HG02885 (cell line): ENCODE measurements at regions not wholly inside any gene's neighbourhood (a gene's known extent, or its start where the extent isn't known, plus 50 kb on each side); places are given as distances from the start of the nearest gene placed in this dataset.

ENCODE experiments used
- ATAC-seq: cut with Tn5 transposase; IDR thresholded peaks from one replicate; pipeline ENCODE4 v1.9.1; 2021; ENCODE audit warnings: mild to moderate bottlenecking; ENCODE audit not compliant: unreplicated experiment, poor library complexity

DNA sequence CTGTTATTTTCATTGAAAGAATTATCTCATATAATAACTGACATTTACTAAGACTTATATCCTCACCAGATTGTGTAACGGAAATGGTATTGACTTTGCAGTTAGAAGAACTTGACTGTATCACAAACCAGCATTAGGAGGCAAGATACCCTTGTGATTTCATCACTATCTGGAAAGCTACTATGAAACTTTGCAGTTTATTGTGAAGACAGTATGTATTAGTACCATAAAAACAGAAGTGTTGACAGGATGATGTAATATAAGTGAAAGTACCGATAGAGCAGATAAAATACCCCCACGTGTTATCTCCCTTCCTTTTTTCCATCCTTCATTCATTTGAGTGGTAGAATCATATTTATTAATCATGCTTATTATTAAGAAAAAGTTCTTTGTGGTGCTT, 365.7 kb upstream of the KLHL1 start:
- no peak for ATAC-seq

DNA sequence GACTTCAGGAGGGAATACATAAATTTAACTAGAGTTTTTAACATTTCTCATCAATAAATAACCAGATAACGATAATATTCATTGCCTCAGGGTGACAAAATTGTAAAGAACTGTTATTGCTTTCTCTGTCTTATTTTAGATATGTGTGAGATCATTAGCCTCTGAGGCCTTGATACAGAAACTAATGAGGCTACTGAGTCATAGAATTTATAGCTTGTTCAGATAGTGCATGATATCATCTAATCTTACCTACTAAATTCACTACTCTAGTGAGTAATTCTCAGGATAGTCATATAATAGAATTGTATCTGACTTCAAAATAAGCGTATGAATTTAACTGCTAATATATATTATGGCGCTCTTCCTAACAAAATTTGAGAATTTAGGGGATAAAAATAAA, 360.8 kb upstream of the KLHL1 start:
- no peak for ATAC-seq

DNA sequence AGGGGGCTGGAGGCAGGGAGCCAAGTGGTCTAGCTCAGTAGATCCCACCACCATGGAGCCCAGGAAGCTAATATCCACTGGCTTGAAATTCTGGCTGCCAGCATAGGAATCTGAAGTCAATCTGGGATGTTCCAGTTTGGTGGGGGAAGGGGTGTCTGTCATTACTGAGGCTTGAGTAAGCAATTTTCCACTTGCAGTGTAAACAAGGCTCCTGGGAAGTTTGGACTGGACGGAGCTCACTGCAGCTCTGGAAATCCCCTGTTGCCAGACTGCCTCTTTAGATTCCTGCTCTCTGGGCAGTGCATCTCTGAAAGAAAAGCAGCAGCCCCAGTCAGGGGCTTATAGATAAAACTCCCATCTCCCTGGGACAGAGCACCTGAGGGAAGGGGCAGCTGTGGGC, 349.2 kb upstream of the KLHL1 start:
- ATAC-seq: no peak

DNA sequence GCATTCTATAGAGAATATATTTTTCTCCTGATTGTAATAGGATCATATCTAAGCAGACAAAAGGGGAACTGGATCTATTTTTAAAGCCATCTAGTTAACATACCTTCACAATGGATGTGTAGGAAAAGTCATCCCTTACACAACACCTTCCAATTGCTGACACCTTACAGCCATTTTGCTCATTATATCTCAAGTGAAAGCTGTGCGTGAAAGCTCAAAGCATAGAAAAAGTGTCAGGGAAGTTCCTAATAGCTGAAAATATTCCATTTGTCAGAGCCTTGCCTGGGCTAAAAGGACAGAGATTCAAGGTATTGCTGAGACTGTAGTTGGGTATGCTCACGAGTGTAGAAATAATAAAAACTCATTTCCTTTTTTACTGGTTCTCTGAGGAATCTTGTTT, 340.6 kb upstream of the KLHL1 start:
- no peak for ATAC-seq

DNA sequence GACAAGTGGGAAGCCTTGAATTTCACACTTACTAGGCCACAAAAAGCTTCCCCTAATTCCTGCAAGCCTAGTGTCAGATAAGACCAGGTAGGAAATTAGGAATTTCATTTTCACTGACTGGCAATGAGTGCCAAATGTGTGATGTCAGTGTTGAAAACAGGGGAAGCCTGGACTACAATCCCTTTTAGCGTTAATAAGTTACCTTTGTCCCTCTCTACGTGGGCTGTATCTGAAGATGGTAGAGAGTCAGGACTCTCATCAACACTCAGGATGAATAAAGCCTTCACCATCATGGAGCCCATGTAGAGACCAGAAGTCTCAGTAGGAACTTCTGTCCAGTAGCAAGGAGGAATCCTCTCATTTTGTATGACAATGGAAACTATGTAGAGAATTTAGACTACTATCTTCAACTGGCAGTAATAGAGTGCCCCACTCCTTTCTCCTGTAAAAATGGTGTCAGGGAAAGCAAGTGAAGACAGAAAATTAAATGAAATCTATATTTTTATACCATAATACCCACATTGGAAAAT, 324.1 kb upstream of the KLHL1 start:
- ATAC-seq: no peak

DNA sequence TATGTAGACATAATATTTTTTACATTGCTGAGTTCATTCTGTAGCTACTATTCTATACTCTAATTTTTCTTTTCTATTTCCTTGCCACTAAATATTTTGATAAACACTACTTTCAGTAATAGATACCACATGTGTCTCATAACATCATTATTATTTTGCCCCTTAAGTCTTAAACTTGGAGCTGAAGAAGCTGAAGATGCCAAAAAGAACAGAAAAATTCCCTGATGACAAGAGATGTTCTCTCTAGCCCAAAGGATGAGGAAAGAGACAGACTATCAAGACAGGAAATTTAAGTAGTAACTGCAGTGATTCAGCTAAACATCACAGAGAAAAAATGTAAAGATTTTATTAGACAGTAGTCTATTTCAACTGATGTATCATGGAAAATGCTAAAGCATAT, 322.0 kb upstream of the KLHL1 start:
- ATAC-seq: no peak

DNA sequence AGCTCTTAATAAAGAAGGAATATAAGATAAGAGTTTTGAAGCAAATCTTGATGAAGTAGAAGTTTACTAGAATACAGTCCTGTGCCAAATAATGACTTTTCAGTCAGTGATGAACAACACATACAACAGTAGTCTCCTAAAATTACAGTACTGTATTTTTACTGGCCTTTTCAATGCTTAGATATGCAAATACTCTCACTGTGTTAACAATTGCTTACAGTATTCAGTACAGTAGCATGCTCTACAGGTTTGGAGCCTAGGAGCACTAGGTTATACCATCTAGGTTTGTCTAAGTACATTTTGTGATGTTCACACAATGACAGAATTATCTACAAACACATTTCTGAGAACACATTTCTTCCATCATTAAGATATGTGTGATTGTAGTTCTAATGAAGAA, 316.7 kb upstream of the KLHL1 start:
- no peak for ATAC-seq

DNA sequence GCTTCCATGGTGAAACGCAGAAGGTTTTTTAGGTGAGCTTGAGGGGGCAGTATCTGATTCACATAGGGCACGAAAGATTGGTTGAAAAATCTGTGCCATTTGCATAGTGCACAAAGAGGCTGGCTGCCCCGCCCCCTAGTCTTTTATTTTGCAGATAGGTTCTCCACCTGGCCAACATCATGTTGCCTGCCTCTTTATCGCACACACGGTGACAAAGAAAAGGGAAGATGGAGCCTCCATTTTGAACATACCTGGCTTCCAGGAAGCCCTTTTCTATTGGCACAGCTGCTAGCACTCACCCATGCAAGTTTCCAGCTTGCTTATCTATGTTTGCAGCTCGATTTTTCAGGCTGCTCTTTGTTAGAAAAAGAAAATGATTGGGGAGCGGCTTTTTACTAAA, 316.2 kb upstream of the KLHL1 start:
- no peak for ATAC-seq

DNA sequence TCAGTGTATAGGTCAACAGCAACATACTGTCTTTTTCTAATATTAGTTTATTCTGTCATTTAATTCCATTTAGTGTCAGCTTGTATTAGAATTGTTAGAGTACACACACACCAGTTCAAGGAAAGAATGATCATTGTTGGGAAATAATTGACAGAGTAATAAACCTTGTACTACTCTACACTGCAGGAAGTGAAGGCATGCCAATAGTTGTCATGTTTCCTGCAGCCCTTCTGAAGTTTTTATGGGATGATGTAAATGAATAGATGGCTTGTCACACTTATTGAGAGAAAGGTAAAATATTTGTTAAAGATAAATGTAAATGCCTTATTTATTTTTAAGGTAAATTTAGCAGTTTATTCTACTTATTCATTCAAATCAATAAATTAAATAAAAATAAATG, 306.9 kb upstream of the KLHL1 start:
- ATAC-seq: no peak

DNA sequence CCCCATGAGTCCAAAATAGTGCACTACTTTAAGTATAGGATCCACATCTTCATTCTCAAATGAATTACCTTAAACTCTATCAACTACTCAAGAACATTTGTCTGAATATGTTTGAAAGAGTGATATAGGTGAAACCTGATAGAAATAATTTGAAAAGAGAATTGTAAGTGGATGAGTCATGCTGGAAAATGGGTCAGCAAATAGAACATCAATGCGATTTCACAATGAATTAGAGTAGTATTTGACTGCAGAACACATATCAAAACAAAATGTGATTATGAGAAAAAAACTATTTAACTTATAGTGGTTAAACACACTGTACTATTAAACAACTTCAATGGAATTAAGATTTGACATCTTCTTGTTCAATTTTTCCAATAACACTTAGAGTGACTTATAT, 300.6 kb upstream of the KLHL1 start:
- no peak for ATAC-seq

DNA sequence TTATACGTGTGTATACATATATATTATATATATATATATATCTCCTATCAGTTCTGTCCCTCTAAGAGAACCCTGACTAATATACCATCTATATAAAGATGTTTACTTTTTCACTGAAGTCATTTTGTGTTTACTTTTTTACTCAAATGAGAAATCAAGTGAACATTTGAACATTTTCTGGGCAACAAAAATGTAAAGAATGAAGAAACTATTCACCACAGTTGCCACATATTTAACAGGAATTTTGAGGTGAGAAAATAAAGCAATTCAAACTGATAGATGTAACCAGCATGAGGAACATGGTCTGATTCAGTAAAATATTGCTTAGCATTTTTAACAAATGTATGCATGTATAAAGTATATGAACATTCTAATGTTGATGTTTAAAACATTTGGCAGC, 299.2 kb upstream of the KLHL1 start:
- ATAC-seq: no peak

DNA sequence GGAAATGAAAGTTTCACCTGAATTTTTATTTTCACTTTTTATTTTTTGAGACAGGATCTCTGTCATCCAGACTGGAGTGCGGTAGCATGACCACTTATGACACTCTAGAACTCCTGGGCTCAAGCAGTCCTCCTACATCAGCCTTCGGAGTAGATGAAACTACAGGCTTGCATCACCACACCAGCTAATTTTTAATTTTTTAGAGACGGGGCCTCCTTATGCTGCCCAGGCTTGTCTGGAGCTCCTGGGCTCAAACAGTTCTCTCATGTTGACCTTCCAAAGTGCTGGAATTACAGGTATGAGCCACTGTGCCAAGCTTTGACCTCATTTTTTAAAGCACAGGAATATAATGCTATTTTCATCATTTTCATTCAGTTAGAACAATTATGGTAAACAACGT, 297.0 kb upstream of the KLHL1 start:
- no peak for ATAC-seq

DNA sequence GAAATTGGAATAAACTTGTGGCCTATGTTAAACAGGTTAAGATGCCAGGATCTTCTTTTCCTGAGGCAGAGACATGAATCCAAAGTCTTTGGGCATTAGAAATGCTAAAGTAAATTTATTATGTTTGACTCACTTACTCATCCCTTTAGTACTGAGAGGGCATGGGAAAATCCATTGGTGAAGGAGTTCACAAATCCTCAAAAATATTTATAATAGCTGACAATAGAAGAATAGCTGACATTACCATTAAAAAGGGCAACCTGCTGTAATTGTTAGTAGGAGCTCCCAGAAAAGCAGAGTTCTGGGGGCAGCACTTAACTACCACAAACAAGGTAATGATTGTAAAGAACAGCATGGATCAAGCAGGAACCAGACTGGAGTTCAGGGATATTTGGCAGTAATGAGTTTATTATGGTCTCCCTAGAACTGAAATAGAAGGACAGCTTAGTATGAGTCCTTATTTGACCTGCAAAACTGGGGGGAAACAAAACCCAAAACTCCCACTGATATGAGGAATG, 285.8 kb upstream of the KLHL1 start:
- ATAC-seq: no peak

DNA sequence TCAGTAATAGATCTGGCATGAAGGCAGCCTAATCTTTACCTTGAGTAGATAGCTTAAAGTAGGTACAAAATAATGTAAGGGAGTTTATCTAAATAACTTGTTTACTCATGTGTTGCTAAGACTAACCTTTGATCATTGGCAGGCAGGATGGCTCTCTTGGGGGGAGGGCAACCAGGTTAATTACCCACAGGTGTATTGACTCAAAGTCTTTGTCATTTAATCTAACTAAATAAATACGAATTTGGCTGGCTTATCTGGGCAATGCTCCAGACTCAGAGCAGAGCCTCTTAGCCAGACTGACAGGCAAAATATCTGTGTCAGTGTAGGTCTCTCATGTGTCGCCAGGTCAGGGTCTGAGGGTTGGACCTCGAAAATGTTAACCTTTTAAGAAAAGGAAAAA, 283.4 kb upstream of the KLHL1 start:
- ATAC-seq: no peak

DNA sequence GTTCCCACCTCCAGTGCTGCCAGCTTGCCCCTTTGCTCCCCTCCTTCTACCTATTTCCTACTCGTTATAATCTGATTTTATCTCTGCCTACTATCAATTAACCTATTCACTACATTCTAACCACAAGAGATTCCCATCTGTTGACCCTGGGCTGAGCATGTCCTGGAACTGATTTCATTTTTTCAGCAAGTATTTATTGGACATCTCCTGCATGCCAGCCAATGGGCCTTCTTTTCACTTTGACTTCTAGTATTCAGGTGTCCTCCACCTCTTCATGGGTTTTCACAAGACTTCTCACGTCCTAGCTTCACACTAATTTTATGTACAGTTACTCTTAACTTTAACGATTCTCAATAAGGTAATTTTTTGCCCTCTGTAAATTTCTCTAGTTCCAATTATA, 282.7 kb upstream of the KLHL1 start:
- ATAC-seq: no peak

DNA sequence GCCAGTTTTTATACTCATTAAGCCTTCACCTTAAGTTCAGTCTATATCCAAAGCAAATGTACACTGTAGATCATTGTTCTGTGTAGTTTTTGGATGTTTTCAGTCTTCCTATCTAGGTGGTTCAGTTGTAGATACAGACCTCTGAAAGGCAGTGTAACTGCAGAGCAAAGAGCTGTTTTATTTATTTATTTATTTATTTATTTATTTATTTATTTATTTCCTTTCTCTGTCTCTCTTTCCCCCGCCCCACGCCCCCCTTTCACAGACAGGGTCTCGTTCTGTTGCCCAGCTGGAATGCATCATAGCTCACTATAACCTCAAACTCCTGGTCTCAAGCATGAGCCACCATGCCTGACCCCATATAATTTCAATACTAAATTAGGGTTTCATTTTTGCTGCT, 281.8 kb upstream of the KLHL1 start:
- ATAC-seq: no peak

DNA sequence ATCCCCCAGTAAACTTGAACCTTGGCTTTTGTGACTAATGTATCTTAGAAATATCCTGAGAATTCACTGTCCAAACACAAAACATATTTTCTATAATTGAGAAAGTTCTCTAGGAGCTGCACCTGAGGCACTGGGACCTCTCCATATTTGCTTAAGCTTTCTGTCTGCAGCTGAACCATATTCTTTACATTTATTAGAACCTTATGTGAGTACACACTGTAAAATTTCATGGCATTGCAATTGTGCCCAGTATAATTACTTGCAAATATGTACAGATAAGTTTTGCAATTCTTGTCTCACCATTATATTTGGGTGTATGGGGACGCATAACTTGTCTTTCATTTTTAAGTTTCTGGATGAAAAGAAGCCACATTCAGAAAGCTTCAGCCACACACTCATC, 280.7 kb upstream of the KLHL1 start:
- no peak for ATAC-seq

DNA sequence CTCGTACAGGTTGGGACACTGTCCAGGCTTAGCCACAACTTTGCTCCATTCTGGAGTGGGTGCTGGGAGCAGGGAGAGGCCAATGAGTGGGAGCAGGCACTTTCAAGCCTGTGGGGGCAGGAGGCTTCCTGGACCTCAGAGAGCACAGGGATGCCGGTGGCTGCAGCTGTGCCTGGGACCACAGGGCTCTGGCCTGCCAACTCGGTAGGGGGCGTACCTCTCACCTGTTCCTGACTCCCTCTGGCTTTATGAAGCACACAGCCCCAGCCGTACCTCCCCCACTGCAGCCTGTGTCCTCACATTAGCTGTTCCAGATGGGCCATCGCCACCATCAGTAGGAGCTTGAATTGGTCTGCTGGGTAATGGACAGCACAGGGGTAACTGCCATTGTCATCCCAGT, 278.7 kb upstream of the KLHL1 start:
- no peak for ATAC-seq

DNA sequence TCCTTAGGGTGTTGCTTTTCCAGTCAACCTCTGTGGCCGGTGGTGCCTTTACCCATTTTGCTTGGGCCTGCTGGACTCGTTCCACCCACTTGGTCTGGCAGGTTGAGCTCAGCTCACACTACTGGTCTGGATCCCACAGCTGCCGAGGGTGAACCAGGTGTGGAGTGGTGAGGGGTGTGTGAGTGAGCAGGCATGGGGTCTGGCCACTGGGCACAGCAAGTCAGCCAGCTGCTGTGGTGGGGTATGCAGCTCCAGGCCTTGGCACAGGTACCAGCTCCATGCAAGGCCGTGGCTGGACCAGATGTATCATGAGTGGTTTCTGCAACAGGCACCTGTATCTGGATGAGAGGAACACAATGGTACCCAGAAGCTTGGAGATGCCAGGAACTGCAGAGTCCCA, 277.6 kb upstream of the KLHL1 start:
- no peak for ATAC-seq

DNA sequence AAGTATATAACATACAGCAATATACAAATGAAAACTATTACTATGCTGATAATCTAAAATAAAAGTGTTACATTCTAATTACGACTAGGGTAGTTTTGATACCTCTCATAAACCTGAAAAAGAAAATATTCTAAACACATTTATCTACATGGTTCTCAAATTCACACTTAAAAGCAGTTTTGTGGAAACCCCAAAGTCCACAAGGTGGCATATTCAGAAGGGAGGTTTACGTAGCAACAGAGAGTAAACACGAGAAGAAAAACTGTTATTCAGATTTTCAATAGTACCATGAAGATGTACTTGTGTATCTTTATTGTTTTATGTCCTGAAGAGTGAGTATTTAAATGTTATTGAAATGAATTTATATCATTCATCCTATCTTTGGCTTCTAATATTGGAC, 275.9 kb upstream of the KLHL1 start:
- ATAC-seq: no peak

DNA sequence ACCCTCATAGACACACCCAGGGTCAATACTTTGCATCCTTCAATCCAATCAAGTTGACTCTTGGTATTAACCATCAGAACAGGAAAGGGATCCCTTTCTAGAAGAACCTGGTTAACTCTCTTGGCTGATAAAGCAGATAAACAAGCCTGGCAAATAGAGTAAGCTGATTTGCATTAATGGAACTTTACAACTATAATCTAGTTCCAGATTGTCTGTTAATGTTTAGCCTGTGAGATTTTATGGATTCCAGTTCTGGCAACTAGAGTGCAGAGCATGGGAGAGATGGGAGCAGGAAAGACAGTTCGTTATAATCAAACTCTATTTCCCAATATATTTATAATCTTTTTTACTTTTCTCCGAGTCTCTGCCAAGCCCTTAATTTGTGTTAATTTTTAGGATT, 272.6 kb upstream of the KLHL1 start:
- ATAC-seq: no peak

DNA sequence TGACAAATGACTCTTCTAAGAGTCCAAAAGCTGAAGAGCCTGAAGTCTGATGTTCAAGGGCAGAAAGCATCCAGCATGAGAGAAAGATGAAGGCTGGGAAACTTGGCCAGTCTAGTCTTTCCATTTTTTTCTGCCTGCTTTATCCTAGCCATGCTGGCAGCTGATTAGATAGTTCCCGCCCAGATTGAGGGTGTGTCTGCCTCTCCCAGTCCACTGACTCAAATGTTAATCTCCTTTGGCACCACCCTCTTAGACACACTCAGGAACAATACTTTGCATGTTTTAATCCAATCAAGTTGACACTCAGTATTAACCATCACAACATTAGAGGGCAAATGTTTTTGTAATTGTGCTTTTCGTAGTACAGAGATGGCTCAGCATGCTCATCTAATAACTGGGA, 267.5 kb upstream of the KLHL1 start:
- ATAC-seq: no peak

DNA sequence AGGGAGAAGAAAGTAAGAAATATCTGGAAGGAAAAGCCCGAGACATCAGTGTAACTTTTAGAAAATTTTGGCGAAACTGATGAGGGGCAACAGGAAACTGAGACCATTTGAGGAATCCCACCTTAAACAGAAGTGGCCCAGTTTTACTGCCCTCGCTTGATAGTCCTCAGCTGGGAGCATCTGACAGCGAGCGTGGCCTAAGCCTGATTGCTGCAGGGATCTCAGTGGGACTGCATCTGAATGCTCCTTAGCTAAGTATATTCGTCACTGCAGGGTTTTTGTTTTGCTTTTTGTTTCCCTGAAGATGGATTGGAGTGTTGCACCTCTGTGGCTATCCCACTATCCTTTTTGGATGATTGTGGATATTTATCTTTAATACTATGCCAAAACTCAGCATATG, 262.7 kb upstream of the KLHL1 start:
- ATAC-seq: no peak
